SK-N-SH (cell line): ENCODE measurements at regions not wholly inside any gene's neighbourhood (a gene's known extent, or its start where the extent isn't known, plus 50 kb on each side); places are given as distances from the start of the nearest gene placed in this dataset.

Source experiments
- CTCF ChIA-PET: fragments of 300-600, 350-600 bp; formaldehyde crosslinking; extraction: SDS; loops from one replicate; lab custom pipeline; 2021; lab: Yijun Ruan, JAX
- POLR2A ChIA-PET: fragments of 350-600 bp; sonication (Branson Sonifier 250); formaldehyde crosslinking; extraction: SDS; loops from one replicate; lab custom pipeline; 2020; ENCODE audit warnings: antibody characterized with exemption, inconsistent platforms; lab: Yijun Ruan, JAX
- DNase-seq: peaks from one replicate; pipeline ENCODE4 v3.0.0; 2012
- H2AFZ ChIP-seq: fragments of 200-600 bp; sonication (generic); 2 replicates; pipeline ENCODE4 v1.8.1; 2016; ENCODE audit warnings: antibody characterized with exemption, mild to moderate bottlenecking, low read depth
- H3F3A ChIP-seq: fragments of 200-600 bp; sonication (generic); replicated peaks from 2 replicates; pipeline ENCODE3; 2016; ENCODE audit warnings: antibody characterized with exemption, mild to moderate bottlenecking; ENCODE audit not compliant: insufficient read depth
- H3K27ac ChIP-seq, 2 experiments: fragments of 200-500 bp in 1 of 2; fragments of 200-600 bp in 1 of 2; sonication (Bioruptor generic) in 1 of 2; sonication (generic), shearing (Covaris generic) in 1 of 2; 2 replicates each; pipeline versions ENCODE4 v1.5.1 to v1.6.1; 2014 to 2016; ENCODE audit warnings: low read depth in 2 of 2, inconsistent platforms in 1 of 2, low read length in 1 of 2, mild to moderate bottlenecking in 1 of 2, mixed read lengths in 1 of 2
- H3K27me3 ChIP-seq: fragments of 200-600 bp; sonication (generic), shearing (Covaris generic); 2 replicates; pipeline ENCODE4 v1.6.1; 2016; ENCODE audit warnings: mixed run types; ENCODE audit not compliant: insufficient read depth
- H3K36me3 ChIP-seq, 2 experiments: fragments of 200-500 bp in 1 of 2; fragments of 200-600 bp in 1 of 2; sonication (Bioruptor generic) in 1 of 2; sonication (generic) in 1 of 2; replicated peaks in 1 of 2; 2 replicates each; pipeline versions ENCODE3 to v1.5.1; 2014 to 2016; ENCODE audit warnings: low read length in 1 of 2, mild to moderate bottlenecking in 1 of 2; ENCODE audit not compliant: insufficient read depth in 2 of 2, control insufficient read depth in 1 of 2
- H3K4me1 ChIP-seq, 2 experiments: fragments of 200-500 bp in 1 of 2; fragments of 200-600 bp in 1 of 2; sonication (Bioruptor generic) in 1 of 2; sonication (generic), shearing (Covaris generic) in 1 of 2; 2 replicates each; pipeline versions ENCODE4 v1.5.1 to v1.6.1; 2014 to 2016; ENCODE audit warnings: low read depth in 1 of 2, low read length in 1 of 2, mixed run types in 1 of 2; ENCODE audit not compliant: insufficient read depth in 2 of 2, control insufficient read depth in 1 of 2
- H3K4me2 ChIP-seq: fragments of 200-600 bp; sonication (generic), shearing (Covaris generic); 2 replicates; pipeline ENCODE4 v1.6.1; 2017; ENCODE audit warnings: mixed run types
- H3K4me3 ChIP-seq, 2 experiments: fragments of 200-500 bp in 1 of 2; fragments of 200-600 bp in 1 of 2; sonication (Bioruptor generic) in 1 of 2; sonication (generic), shearing (Covaris generic) in 1 of 2; 2 replicates each; pipeline versions ENCODE4 v1.5.1 to v1.8.1; 2014 to 2016; ENCODE audit warnings: low read depth in 2 of 2, inconsistent platforms in 1 of 2, low read length in 1 of 2, mild to moderate bottlenecking in 1 of 2, mixed read lengths in 1 of 2, moderate library complexity in 1 of 2
- H3K79me2 ChIP-seq: fragments of 200-600 bp; sonication (generic); 2 replicates; pipeline ENCODE4 v1.8.1; 2017; ENCODE audit warnings: mild to moderate bottlenecking; ENCODE audit not compliant: insufficient read depth
- H3K9ac ChIP-seq: fragments of 200-600 bp; sonication (generic); 2 replicates; pipeline ENCODE4 v1.6.1; 2017; ENCODE audit warnings: mixed run types
- H3K9me2 ChIP-seq: fragments of 200-600 bp; sonication (generic); 2 replicates; pipeline ENCODE4 v1.6.1; 2017; ENCODE audit warnings: mixed run types
- H3K9me3 ChIP-seq: fragments of 200-600 bp; sonication (generic); 2 replicates; pipeline ENCODE4 v1.6.1; 2017; ENCODE audit warnings: mixed run types, mild to moderate bottlenecking, moderate library complexity
- H4K20me1 ChIP-seq: fragments of 200-600 bp; sonication (generic); 2 replicates; pipeline ENCODE4 v1.6.1; 2017; ENCODE audit warnings: mild to moderate bottlenecking, mixed run types; ENCODE audit not compliant: insufficient read depth
- EZH2phosphoT487 ChIP-seq: fragments of 200-600 bp; sonication (generic); IDR thresholded peaks from 2 replicates; pipeline ENCODE4 v1.6.1; 2017; ENCODE audit warnings: low read depth, mixed run types, mild to moderate bottlenecking, antibody characterized with exemption, moderate library complexity, borderline replicate concordance
- FOXJ3 ChIP-seq: sonication (generic); formaldehyde crosslinking; IDR thresholded peaks from 2 replicates; pipeline ENCODE4 v1.5.1; 2020; ENCODE audit warnings: mild to moderate bottlenecking, missing genetic modification reagents
- GATA2 ChIP-seq: sonication (generic); formaldehyde crosslinking; IDR thresholded peaks from 2 replicates; pipeline ENCODE4 v1.5.0; 2020; ENCODE audit warnings: mild to moderate bottlenecking, missing genetic modification reagents
- MEF2A ChIP-seq: IDR thresholded peaks from 2 replicates; pipeline ENCODE4 v1.4.0; 2012; ENCODE audit warnings: low read depth, borderline replicate concordance
- NRF1 ChIP-seq: IDR thresholded peaks from 2 replicates; pipeline ENCODE4 v1.6.1; 2012; ENCODE audit warnings: low read depth, mild to moderate bottlenecking, low read length
- RFX5 ChIP-seq: IDR thresholded peaks from 2 replicates; pipeline ENCODE4 v1.6.1; 2012; ENCODE audit warnings: mild to moderate bottlenecking, improper control_type of control experiment, low read length
- RXRA ChIP-seq: IDR thresholded peaks from 2 replicates; pipeline ENCODE4 v1.4.0; 2012; ENCODE audit warnings: low read depth, mild to moderate bottlenecking, borderline replicate concordance
- USF2 ChIP-seq: fragments of 150-350 bp; IDR thresholded peaks from 2 replicates; pipeline ENCODE4 v1.6.1; 2017; ENCODE audit warnings: antibody characterized with exemption, low read length, low read depth, borderline replicate concordance
- WGBS: methylation state at CpG from one replicate; pipeline ENCODE4 v1.1.6; 2017; ENCODE audit warnings: low lambda C conversion rate; 5-methylcytosine and 5-hydroxymethylcytosine counted together
- TF ChIP-seq, protein P1 (sequence below): fragments of 150-350 bp; IDR thresholded peaks from 2 replicates; pipeline ENCODE4 v1.6.1; 2016; ENCODE audit warnings: mild to moderate bottlenecking, low read depth, low read length

DNA sequence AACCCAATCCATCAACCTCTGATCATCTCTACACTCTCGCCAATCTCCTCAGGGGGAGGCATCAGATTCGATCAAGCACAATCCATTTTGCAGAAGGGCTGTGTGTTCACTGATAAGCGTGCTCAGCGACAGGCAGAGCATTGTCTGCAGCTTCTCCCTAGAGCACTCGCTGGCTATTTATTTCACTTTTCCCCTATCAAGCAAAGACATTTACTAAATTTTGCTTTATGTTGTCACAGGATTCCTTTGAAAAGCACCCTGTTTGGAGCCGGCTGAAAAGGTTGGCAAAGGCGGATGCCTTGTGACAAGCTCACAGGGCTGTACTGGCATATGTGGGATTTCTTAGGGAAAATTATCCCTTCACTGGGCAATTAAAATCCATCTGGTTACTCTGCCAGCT is 1381.5 kb upstream of the TENM4 start:
- H3K9me2 ChIP-seq, result no peaks in the 10 kb centered on the region
- POLR2A ChIA-PET, result no interaction called here
- 43% methylated on average over 7 of the region's 7 CpGs for WGBS

GRCh38 chr11:80819271-80819670 is 1378.4 kb upstream of the TENM4 start:
- WGBS, result 41% methylated on average over 1 of the region's 1 CpG
- Histone ChIP-seq H3K9ac (no peak overlapping the region), H3K4me1 (peaks cover 3 to 7% of the 10 kb centered on the region in 2 experiments; a peak in 3 of 4 replicates), H2AFZ (no peak overlapping the region), H4K20me1 (no peaks in the 10 kb centered on the region), H3K79me2 (no peaks in the 10 kb centered on the region), H3K27me3 (no peaks in the 10 kb centered on the region), H3K9me3 (no peaks in the 10 kb centered on the region), H3K27ac (no peak overlapping the region), H3F3A (no peaks in the 10 kb centered on the region), H3K9me2 (no peaks in the 10 kb centered on the region), H3K4me2 (no peak overlapping the region), H3K4me3 (no peak overlapping the region), H3K36me3 (no peaks in the 10 kb centered on the region)
- ChIA-PET POLR2A (no interaction called here), CTCF (no interaction called here)
- no peak for DNase-seq
- TF ChIP-seq MEF2A (no peak), RXRA (no peak), EZH2phosphoT487 (no peak), USF2 (no peak), RFX5 (no peak), FOXJ3 (no peak), NRF1 (no peak)
- TF ChIP-seq, protein P1, sequence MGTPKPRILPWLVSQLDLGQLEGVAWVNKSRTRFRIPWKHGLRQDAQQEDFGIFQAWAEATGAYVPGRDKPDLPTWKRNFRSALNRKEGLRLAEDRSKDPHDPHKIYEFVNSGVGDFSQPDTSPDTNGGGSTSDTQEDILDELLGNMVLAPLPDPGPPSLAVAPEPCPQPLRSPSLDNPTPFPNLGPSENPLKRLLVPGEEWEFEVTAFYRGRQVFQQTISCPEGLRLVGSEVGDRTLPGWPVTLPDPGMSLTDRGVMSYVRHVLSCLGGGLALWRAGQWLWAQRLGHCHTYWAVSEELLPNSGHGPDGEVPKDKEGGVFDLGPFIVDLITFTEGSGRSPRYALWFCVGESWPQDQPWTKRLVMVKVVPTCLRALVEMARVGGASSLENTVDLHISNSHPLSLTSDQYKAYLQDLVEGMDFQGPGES, result no peak

More for the DNA sequence above, 1381.5 kb upstream of the TENM4 start:
- Histone ChIP-seq H3K36me3 (no peaks in the 10 kb centered on the region), H3K79me2 (no peaks in the 10 kb centered on the region), H2AFZ (no peak overlapping the region), H3K27me3 (no peaks in the 10 kb centered on the region), H4K20me1 (no peaks in the 10 kb centered on the region), H3K9ac (no peak overlapping the region), H3K4me2 (no peak overlapping the region), H3K4me3 (no peak overlapping the region), H3K27ac (no peak overlapping the region), H3K4me1 (peaks cover 0 to 3% of the 10 kb centered on the region in 2 experiments; a peak in 2 of 4 replicates), H3K9me3 (no peaks in the 10 kb centered on the region), H3F3A (no peaks in the 10 kb centered on the region)
- CTCF ChIA-PET, result interaction anchor here (0.6 kb wide), 1 partner anchor 204 kb away, joined by 5 read pairs; no protein-coding TSS in a partner anchor
- peak; percentile 64 for TF ChIP-seq GATA2 (CRISPR knock-in tag)
- TF ChIP-seq USF2, result no peak
- DNase-seq, result peak; percentile 1
